Ovary (tissue), 7 donors: ENCODE measurements at regions not wholly inside any gene's neighbourhood (a gene's known extent, or its start where the extent isn't known, plus 50 kb on each side); places are given as distances from the start of the nearest gene placed in this dataset. TPM values are rescaled to one million over a fixed set of nuclear protein-coding genes. Genes with fewer than 3 reads are reported as not detected.

Experiments used
- DNase-seq, 5 donors: peaks; one replicate each; pipeline ENCODE4 v3.0.0-alpha.2; 2019 to 2020
- H3K27ac ChIP-seq, 2 donors: fragments of 200-600 bp; one replicate each; pipeline versions ENCODE4 v1.5.1 to v1.8.0; 2019 to 2022
- H3K27me3 ChIP-seq: fragments of 200-600 bp; one replicate; pipeline ENCODE4 v1.8.0; 2022
- H3K36me3 ChIP-seq: fragments of 200-600 bp; sonication (generic); one replicate; pipeline ENCODE4 v1.5.1; 2019
- H3K4me1 ChIP-seq: one replicate; pipeline ENCODE4 v1.8.1; 2013; ENCODE audit warnings: mild to moderate bottlenecking, moderate library complexity; ENCODE audit not compliant: insufficient read depth
- H3K4me3 ChIP-seq: fragments of 200-600 bp; sonication (generic); one replicate; pipeline ENCODE4 v1.5.1; 2017
- H3K9me3 ChIP-seq, 2 donors: fragments of 200-600 bp in 1 of 2; sonication (generic) in 1 of 2; one replicate each; pipeline versions ENCODE4 v1.5.1 to v1.8.1; 2013 to 2019; ENCODE audit warnings: mild to moderate bottlenecking in 1 of 2, moderate library complexity in 1 of 2
- CTCF ChIP-seq, 3 donors: fragments of 450-650 bp in 2 of 3; fragments of 200-600 bp in 1 of 3; IDR thresholded peaks; one replicate each; pipeline versions ENCODE4 v1.5.1 to v1.8.0; 2016 to 2022; ENCODE audit warnings: antibody characterized with exemption in 3 of 3, mild to moderate bottlenecking in 1 of 3
- EP300 ChIP-seq: sonication (generic); formaldehyde crosslinking; IDR thresholded peaks from one replicate; pipeline ENCODE4 v1.6.1; 2017; ENCODE audit warnings: antibody characterized with exemption
- POLR2A ChIP-seq: fragments of 450-650 bp; IDR thresholded peaks from one replicate; pipeline ENCODE4 v1.6.1; 2017; ENCODE audit warnings: antibody characterized with exemption, mild to moderate bottlenecking, moderate library complexity
- WGBS, 3 donors: extraction: QIAGEN DNeasy Blood & Tissue Kit in 1 of 3; methylation state at CpG; one replicate each; pipeline versions ENCODE4 v1.1.5 to v1.1.7; 2013 to 2017; 5-methylcytosine and 5-hydroxymethylcytosine counted together
- intact Hi-C, 4 donors: fragments of 100-400 bp; cut with DNase I; formaldehyde crosslinking; loops; one replicate each; pipeline versions ENCODE4 v1.11.0 to v1.15.1; 2022 to 2023
- small RNA-seq: library from RNA; depleted of rRNA; stranded (forward); fragments of <200 nt; gene quantifications from one replicate; pipeline ENCODE3, GENCODE V24; 2016
- donor health status: DM: no; HTN: no; CAD: no; lungs with moderate emphysema.
- donor health status: DM: no; HTN: no; CAD: no.
- donor health status: Bipolar disorder and iron deficiency.
- donor health status: DM: no; HTN: no; CAD: no.
- donor health status: DM: yes; HTN: yes; CAD: no.

DNA sequence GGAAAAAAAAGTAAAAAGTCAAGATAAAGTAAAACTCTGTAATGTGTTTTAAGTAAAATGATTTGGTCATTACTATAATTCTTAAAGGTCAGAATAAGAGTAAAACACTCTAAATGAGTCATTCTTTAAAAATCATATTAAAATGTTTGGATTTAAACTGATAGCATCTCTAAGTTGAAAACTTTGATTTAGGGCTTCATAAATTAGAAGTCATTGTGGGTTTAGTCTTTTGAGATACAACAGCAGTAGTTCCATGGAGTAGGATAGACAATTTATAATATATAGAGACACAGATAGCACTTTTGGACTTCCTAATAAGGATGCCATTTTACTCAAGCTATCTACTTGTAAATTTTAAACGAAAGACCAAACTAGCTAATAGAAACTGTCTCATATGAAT is 77.1 kb upstream of the PABPC4L start:
- H3K9me3 ChIP-seq = no peaks in the 10 kb centered on the region
- no peaks in the 10 kb centered on the region for H3K36me3 ChIP-seq
- no peak for DNase-seq
- H3K27ac ChIP-seq = no peak overlapping the region
- H3K4me1 ChIP-seq = no peaks in the 10 kb centered on the region
- H3K27me3 ChIP-seq = no peaks in the 10 kb centered on the region
- TF ChIP-seq EP300 (no peak), POLR2A (no peak), CTCF (IDR thresholded peaks at IDR 0.05) (no peak)
- WGBS, 3 donors = 12 to 26% (median 18%) methylated on average over 1 of the region's 1 CpG
- no peak overlapping the region for H3K4me3 ChIP-seq
- intact Hi-C loops = no loop called here

- WGBS, 3 donors = 48 to 65% (median 65%) methylated on average over 2 of the region's 2 CpGs
- Histone ChIP-seq H3K36me3 (no peaks in the 10 kb centered on the region), H3K27ac (no peak overlapping the region), H3K27me3 (no peaks in the 10 kb centered on the region), H3K4me1 (no peaks in the 10 kb centered on the region), H3K4me3 (no peak overlapping the region), H3K9me3 (no peaks in the 10 kb centered on the region)
- intact Hi-C loops = no loop called here
- TF ChIP-seq CTCF (IDR thresholded peaks at IDR 0.05) (no peak), POLR2A (no peak), EP300 (no peak)
- no peak for DNase-seq
These were observed 74.9 kb upstream of the PABPC4L start for GRCh38 chr4:134276476-134276875.

DNA sequence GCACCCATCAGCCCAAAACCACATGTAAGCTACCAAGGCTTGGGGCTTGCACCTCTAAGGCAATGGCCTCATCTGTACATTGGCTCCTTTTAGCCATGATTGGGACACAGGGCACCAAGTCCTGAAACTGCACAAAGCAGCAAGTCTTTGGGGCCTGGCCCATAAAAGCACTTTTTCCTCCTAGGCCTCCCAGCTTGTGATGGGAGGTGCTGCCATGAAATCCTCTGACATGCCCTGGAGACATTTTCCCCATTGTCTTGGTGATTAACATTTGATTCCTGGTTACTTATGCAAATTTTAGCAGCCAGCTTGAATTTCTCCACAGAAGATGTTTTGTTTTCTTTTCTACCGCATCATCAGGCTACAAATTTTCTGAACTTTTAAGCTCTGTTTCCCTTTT is 58.5 kb upstream of the PABPC4L start:
- intact Hi-C loops = no loop called here
- Histone ChIP-seq H3K4me3 (no peak overlapping the region), H3K4me1 (no peaks in the 10 kb centered on the region), H3K27me3 (no peaks in the 10 kb centered on the region), H3K9me3 (no peaks in the 10 kb centered on the region), H3K36me3 (no peaks in the 10 kb centered on the region), H3K27ac (no peak overlapping the region)
- TF ChIP-seq POLR2A (no peak), CTCF (IDR thresholded peaks at IDR 0.05) (no peak), EP300 (no peak)
- 65 to 71% (median 69%) methylated on average over 1 of the region's 1 CpG for WGBS, 3 donors
- no peak for DNase-seq

Small RNA genes lying in the stretch of these regions (small RNA-seq; reads per million reads assigned to genes)
- gene AC104619.4 = not detected
- not detected for gene RF00026
